ENCODE measurements at regions not wholly inside any gene's neighbourhood (a gene's known extent, or its start where the extent isn't known, plus 50 kb on each side); places are given as distances from the start of the nearest gene placed in this dataset.

GRCh38 chr16:54813778-54814177 is 116.9 kb upstream of the IRX5 start:
- DNase-seq (ENCODE audit: low read depth, low spot score), result no peak
- H3K27ac ChIP-seq (ENCODE audit: low read length), result no peak overlapping the region
- no peaks in the 10 kb centered on the region for H3K4me1 ChIP-seq (ENCODE audit: control insufficient read depth, insufficient read depth, low read length)
- no peak overlapping the region for H3K4me3 ChIP-seq (ENCODE audit: low read length)
- no CpG with 5 or more reads among the region's 5 CpGs for WGBS (ENCODE audit: insufficient coverage, insufficient read length)
- H3K27me3 ChIP-seq (ENCODE audit: control insufficient read depth, insufficient read depth, low read length), result no peaks in the 10 kb centered on the region
- no peaks in the 10 kb centered on the region for H3K9me3 ChIP-seq (ENCODE audit: control insufficient read depth, insufficient read depth, low read length)
- no peaks in the 10 kb centered on the region for H3K36me3 ChIP-seq (ENCODE audit: control insufficient read depth, insufficient read depth, low read length)

- Histone ChIP-seq H3K27ac (ENCODE audit: low read length) (no peak overlapping the region), H3K4me1 (ENCODE audit: control insufficient read depth, insufficient read depth, low read length) (no peaks in the 10 kb centered on the region), H3K9me3 (ENCODE audit: control insufficient read depth, insufficient read depth, low read length) (no peaks in the 10 kb centered on the region), H3K36me3 (ENCODE audit: control insufficient read depth, insufficient read depth, low read length) (no peaks in the 10 kb centered on the region), H3K27me3 (ENCODE audit: control insufficient read depth, insufficient read depth, low read length) (no peaks in the 10 kb centered on the region), H3K4me3 (ENCODE audit: low read length) (no peak overlapping the region)
- no peak for DNase-seq (ENCODE audit: low read depth, low spot score)
- no CpG with 5 or more reads among the region's 3 CpGs for WGBS (ENCODE audit: insufficient coverage, insufficient read length)
Observed at GRCh38 chr16:54812229-54812628, 118.4 kb upstream of the IRX5 start.

DNA sequence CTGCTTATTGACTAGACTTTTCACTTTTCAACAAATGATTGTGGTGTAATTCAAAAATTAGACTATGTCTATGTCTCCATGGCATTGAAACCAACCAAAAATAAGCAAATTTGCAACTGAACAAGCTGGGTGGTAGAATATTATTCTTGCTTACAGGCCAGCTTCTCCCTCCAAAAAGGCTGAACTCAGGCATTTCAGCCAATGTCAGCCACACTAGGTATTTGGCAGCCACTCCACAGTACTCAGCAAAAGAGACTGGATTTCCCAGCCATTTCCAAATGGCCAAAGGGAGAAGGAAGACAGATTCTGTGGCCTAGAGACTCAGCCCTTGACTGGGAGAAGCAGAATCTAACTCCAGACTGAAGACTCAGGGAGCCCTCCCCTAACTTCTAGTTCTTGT is 121.8 kb upstream of the IRX5 start:
- Histone ChIP-seq H3K27ac (ENCODE audit: low read length) (no peak overlapping the region), H3K9me3 (ENCODE audit: control insufficient read depth, insufficient read depth, low read length) (no peaks in the 10 kb centered on the region), H3K36me3 (ENCODE audit: control insufficient read depth, insufficient read depth, low read length) (no peaks in the 10 kb centered on the region), H3K27me3 (ENCODE audit: control insufficient read depth, insufficient read depth, low read length) (no peaks in the 10 kb centered on the region), H3K4me3 (ENCODE audit: low read length) (no peak overlapping the region), H3K4me1 (ENCODE audit: control insufficient read depth, insufficient read depth, low read length) (no peaks in the 10 kb centered on the region)
- no peak for DNase-seq (ENCODE audit: low read depth, low spot score)

DNA sequence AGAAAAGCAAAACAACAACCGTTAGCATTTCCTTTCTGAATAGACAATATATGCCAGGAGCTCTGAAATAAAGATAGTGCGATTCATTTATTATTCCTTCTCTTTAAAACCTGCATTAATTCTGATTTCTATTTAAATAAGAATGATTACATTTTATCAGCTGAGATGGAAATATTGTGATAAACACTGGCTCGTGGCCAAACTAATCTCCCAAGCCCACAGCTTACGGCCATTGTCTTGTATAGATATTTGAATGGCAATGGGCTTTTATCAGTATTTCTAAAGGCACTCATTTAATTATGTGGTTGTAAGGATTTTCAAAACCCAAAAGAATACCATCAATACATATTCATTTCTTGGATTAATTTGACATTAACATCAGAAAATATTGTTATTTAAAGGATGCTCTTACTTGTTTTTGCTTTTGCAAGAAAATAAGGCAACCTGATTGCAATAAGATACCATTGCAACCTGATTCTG is 123.7 kb upstream of the IRX5 start:
- DNase-seq (ENCODE audit: low read depth, low spot score), result no peak
- Histone ChIP-seq H3K4me1 (ENCODE audit: control insufficient read depth, insufficient read depth, low read length) (no peaks in the 10 kb centered on the region), H3K36me3 (ENCODE audit: control insufficient read depth, insufficient read depth, low read length) (no peaks in the 10 kb centered on the region), H3K9me3 (ENCODE audit: control insufficient read depth, insufficient read depth, low read length) (no peaks in the 10 kb centered on the region), H3K4me3 (ENCODE audit: low read length) (no peak overlapping the region), H3K27ac (ENCODE audit: low read length) (no peak overlapping the region), H3K27me3 (ENCODE audit: control insufficient read depth, insufficient read depth, low read length) (no peaks in the 10 kb centered on the region)
- no CpG with 5 or more reads among the region's 4 CpGs for WGBS (ENCODE audit: insufficient coverage, insufficient read length)

- H3K4me1 ChIP-seq (ENCODE audit: control insufficient read depth, insufficient read depth, low read length), result no peaks in the 10 kb centered on the region
- no CpG with 5 or more reads among the region's 6 CpGs for WGBS (ENCODE audit: insufficient coverage, insufficient read length)
- H3K36me3 ChIP-seq (ENCODE audit: control insufficient read depth, insufficient read depth, low read length), result no peaks in the 10 kb centered on the region
Observed at GRCh38 chr16:54806378-54806777, 124.3 kb upstream of the IRX5 start.

DNA sequence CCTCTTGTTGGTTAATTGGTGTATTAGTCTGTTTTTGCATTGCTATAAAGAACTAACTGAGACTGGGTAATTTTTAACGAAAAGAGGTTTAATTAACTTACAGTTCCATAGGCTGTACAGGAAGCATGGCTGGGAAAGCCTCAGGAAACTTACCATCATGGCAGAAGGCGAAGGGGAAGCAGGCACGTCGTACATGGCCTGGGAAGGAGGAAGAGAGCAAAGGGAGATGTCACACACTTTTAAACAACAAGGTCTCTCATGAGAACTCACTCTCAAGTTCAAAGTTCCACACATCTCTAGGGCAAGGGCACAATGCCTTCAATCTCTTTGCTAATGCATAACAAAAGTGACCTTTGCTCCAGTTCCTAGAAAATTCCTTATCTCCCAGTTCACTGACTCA is 125.0 kb upstream of the IRX5 start:
- DNase-seq (ENCODE audit: low read depth, low spot score), result no peak
- Histone ChIP-seq H3K4me3 (ENCODE audit: low read length) (no peak overlapping the region), H3K4me1 (ENCODE audit: control insufficient read depth, insufficient read depth, low read length) (no peaks in the 10 kb centered on the region), H3K27me3 (ENCODE audit: control insufficient read depth, insufficient read depth, low read length) (no peaks in the 10 kb centered on the region), H3K36me3 (ENCODE audit: control insufficient read depth, insufficient read depth, low read length) (no peaks in the 10 kb centered on the region), H3K27ac (ENCODE audit: low read length) (no peak overlapping the region), H3K9me3 (ENCODE audit: control insufficient read depth, insufficient read depth, low read length) (no peaks in the 10 kb centered on the region)
- no CpG with 5 or more reads among the region's 4 CpGs for WGBS (ENCODE audit: insufficient coverage, insufficient read length)

More at GRCh38 chr16:54806378-54806777, 124.3 kb upstream of the IRX5 start:
- no peaks in the 10 kb centered on the region for H3K9me3 ChIP-seq (ENCODE audit: control insufficient read depth, insufficient read depth, low read length)
- DNase-seq (ENCODE audit: low read depth, low spot score), result no peak
- no peaks in the 10 kb centered on the region for H3K27me3 ChIP-seq (ENCODE audit: control insufficient read depth, insufficient read depth, low read length)
- no peak overlapping the region for H3K4me3 ChIP-seq (ENCODE audit: low read length)
- no peak overlapping the region for H3K27ac ChIP-seq (ENCODE audit: low read length)

DNA sequence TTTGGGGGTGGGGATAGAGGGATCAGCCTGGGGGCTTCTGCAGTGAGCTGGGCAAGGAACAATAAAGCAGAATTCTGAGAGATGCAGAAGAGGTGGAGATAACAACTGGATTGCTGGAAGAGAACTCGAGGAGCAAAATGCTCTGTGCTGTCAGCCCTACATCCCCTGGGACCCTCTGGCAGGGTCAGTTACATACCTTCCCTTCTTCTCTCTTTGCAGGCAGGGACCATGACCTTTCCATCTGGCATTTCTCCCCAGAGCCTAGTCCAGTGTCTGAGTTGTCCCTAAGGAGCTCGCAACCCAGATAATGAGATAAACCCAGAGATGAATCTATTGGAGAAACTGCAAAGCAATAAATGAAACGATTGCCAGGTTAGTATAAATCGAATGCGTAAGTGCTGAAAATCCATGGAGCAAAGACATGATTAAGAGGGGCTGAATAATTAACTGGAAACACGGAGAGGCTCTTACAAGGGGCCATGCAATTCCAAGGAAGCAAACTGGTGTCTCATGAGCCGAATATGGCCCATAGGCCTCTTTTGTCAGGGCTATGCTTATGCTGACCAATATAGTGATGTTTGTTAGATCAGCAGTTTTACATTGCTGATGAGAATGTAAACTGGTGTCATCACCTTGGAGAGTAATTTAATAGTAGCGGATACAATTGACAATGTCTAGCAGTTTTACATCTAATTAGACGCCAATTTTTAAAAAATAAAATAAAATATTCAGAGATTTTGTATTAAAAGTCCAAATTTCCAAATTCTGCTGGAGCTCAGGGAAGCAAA is 129.4 kb upstream of the IRX5 start:
- H3K4me1 ChIP-seq (ENCODE audit: control insufficient read depth, insufficient read depth, low read length), result no peaks in the 10 kb centered on the region
- no peak overlapping the region for H3K27ac ChIP-seq (ENCODE audit: low read length)
- no peaks in the 10 kb centered on the region for H3K9me3 ChIP-seq (ENCODE audit: control insufficient read depth, insufficient read depth, low read length)
- H3K27me3 ChIP-seq (ENCODE audit: control insufficient read depth, insufficient read depth, low read length), result no peaks in the 10 kb centered on the region
- no CpG with 5 or more reads among the region's 9 CpGs for WGBS (ENCODE audit: insufficient coverage, insufficient read length)
- H3K36me3 ChIP-seq (ENCODE audit: control insufficient read depth, insufficient read depth, low read length), result no peaks in the 10 kb centered on the region
- DNase-seq (ENCODE audit: low read depth, low spot score), result no peak
- no peak overlapping the region for H3K4me3 ChIP-seq (ENCODE audit: low read length)

- no CpG with 5 or more reads among the region's 1 CpG for WGBS (ENCODE audit: insufficient coverage, insufficient read length)
- Histone ChIP-seq H3K9me3 (ENCODE audit: control insufficient read depth, insufficient read depth, low read length) (no peaks in the 10 kb centered on the region), H3K27me3 (ENCODE audit: control insufficient read depth, insufficient read depth, low read length) (no peaks in the 10 kb centered on the region), H3K27ac (ENCODE audit: low read length) (no peak overlapping the region), H3K4me1 (ENCODE audit: control insufficient read depth, insufficient read depth, low read length) (no peaks in the 10 kb centered on the region), H3K4me3 (ENCODE audit: low read length) (no peak overlapping the region), H3K36me3 (ENCODE audit: control insufficient read depth, insufficient read depth, low read length) (no peaks in the 10 kb centered on the region)
- no peak for DNase-seq (ENCODE audit: low read depth, low spot score)
Observed at GRCh38 chr16:54798267-54798666, 132.4 kb upstream of the IRX5 start.

DNA sequence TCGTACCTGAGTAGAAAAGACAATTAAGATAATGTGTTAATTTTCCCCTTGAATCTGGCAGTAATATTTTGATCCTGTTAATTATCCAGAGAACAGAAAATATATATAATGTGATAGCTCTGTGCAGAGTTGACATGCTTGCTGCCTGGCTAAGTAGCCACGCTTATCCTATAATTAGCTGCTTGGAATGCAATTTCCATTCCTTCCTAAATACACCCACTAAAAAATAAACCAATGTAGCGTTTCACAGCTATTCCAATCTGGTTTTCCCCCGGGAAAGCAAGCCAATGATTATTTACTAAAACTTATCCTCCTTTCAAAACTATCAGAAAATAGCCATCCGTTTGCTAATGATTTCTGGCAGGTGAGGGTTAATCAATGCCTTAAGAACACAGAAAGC is 134.5 kb upstream of the IRX5 start:
- DNase-seq (ENCODE audit: low read depth, low spot score), result no peak
- no peaks in the 10 kb centered on the region for H3K27me3 ChIP-seq (ENCODE audit: control insufficient read depth, insufficient read depth, low read length)
- H3K27ac ChIP-seq (ENCODE audit: low read length), result no peak overlapping the region
- H3K4me1 ChIP-seq (ENCODE audit: control insufficient read depth, insufficient read depth, low read length), result no peaks in the 10 kb centered on the region
- no CpG with 5 or more reads among the region's 5 CpGs for WGBS (ENCODE audit: insufficient coverage, insufficient read length)
- no peaks in the 10 kb centered on the region for H3K36me3 ChIP-seq (ENCODE audit: control insufficient read depth, insufficient read depth, low read length)
- H3K4me3 ChIP-seq (ENCODE audit: low read length), result no peak overlapping the region
- H3K9me3 ChIP-seq (ENCODE audit: control insufficient read depth, insufficient read depth, low read length), result no peaks in the 10 kb centered on the region

GRCh38 chr16:54792811-54793210 is 137.9 kb upstream of the IRX5 start:
- no peaks in the 10 kb centered on the region for H3K9me3 ChIP-seq (ENCODE audit: control insufficient read depth, insufficient read depth, low read length)
- 100% methylated on average over 1 of the region's 2 CpGs for WGBS (ENCODE audit: insufficient coverage, insufficient read length)
- no peaks in the 10 kb centered on the region for H3K27me3 ChIP-seq (ENCODE audit: control insufficient read depth, insufficient read depth, low read length)
- no peak overlapping the region for H3K4me3 ChIP-seq (ENCODE audit: low read length)
- DNase-seq (ENCODE audit: low read depth, low spot score), result no peak
- H3K36me3 ChIP-seq (ENCODE audit: control insufficient read depth, insufficient read depth, low read length), result no peaks in the 10 kb centered on the region
- no peak overlapping the region for H3K27ac ChIP-seq (ENCODE audit: low read length)
- H3K4me1 ChIP-seq (ENCODE audit: control insufficient read depth, insufficient read depth, low read length), result no peaks in the 10 kb centered on the region

DNA sequence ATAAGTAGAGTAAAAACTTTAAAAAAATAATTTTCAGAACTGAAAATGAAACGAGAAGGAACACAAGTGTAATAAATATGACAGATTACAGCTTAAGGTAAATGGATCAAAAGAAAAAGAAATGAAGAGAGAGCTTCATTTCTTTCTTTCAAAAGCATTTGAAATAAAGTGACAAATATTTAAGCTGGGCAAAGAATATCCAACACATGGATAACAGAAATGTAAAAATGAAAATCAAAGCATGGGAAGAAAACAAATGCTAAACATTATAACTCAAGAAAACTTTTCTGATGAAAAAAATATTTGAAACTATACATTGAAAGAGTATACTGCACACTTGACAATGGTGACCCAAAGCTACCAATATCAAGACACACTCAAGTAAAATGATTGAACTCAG is 143.6 kb upstream of the IRX5 start:
- WGBS (ENCODE audit: insufficient coverage, insufficient read length), result no CpG with 5 or more reads among the region's 1 CpG
- H3K9me3 ChIP-seq (ENCODE audit: control insufficient read depth, insufficient read depth, low read length), result no peaks in the 10 kb centered on the region
- H3K27ac ChIP-seq (ENCODE audit: low read length), result no peak overlapping the region
- no peaks in the 10 kb centered on the region for H3K36me3 ChIP-seq (ENCODE audit: control insufficient read depth, insufficient read depth, low read length)
- no peak for DNase-seq (ENCODE audit: low read depth, low spot score)
- no peaks in the 10 kb centered on the region for H3K27me3 ChIP-seq (ENCODE audit: control insufficient read depth, insufficient read depth, low read length)
- no peak overlapping the region for H3K4me3 ChIP-seq (ENCODE audit: low read length)
- no peaks in the 10 kb centered on the region for H3K4me1 ChIP-seq (ENCODE audit: control insufficient read depth, insufficient read depth, low read length)

Data from iPS DF 6.9 (cell line).